OCI-LY3 (cell line): ENCODE measurements at regions not wholly inside any gene's neighbourhood (a gene's known extent, or its start where the extent isn't known, plus 50 kb on each side); places are given as distances from the start of the nearest gene placed in this dataset.

ENCODE experiments used
- H2AFZ ChIP-seq: fragments of 200-600, 300-600 bp; shearing (Covaris generic); 2 replicates; pipeline ENCODE4 v1.6.0; 2014; ENCODE audit warnings: antibody characterized with exemption, low read depth, low read length
- H3K27ac ChIP-seq: fragments of 200-600, 300-600 bp; sonication (generic); 2 replicates; pipeline ENCODE4 v1.5.1; 2014; ENCODE audit warnings: mild to moderate bottlenecking, low read length, moderate library complexity, mixed read lengths
- H3K27me3 ChIP-seq: fragments of 200-600, 300-600 bp; sonication (generic); 2 replicates; pipeline ENCODE4 v1.6.1; 2014; ENCODE audit warnings: low read depth, low read length, mixed read lengths
- H3K36me3 ChIP-seq: fragments of 200-600, 300-600 bp; sonication (generic); replicated peaks from 2 replicates; pipeline ENCODE3; 2014; ENCODE audit warnings: low read depth, low read length, mixed read lengths
- H3K4me1 ChIP-seq: fragments of 300-600, 200-600 bp; sonication (generic); 2 replicates; pipeline ENCODE4 v1.6.1; 2014; ENCODE audit warnings: low read length, mixed read lengths
- H3K4me2 ChIP-seq: fragments of 200-600, 300-600 bp; sonication (generic); 2 replicates; pipeline ENCODE4 v1.6.1; 2014; ENCODE audit warnings: low read length, mixed read lengths
- H3K4me3 ChIP-seq: fragments of 300-600, 200-600 bp; sonication (generic); 2 replicates; pipeline ENCODE4 v1.5.1; 2014; ENCODE audit warnings: antibody characterized with exemption, mild to moderate bottlenecking, low read length, moderate library complexity
- H3K79me2 ChIP-seq: fragments of 300-600, 200-600 bp; shearing (Covaris generic); 2 replicates; pipeline ENCODE4 v1.6.1; 2014; ENCODE audit warnings: mild to moderate bottlenecking, low read length, mixed read lengths
- H3K9ac ChIP-seq: fragments of 300-600, 200-600 bp; shearing (Covaris generic); 2 replicates; pipeline ENCODE4 v1.6.0; 2014; ENCODE audit warnings: mild to moderate bottlenecking, low read length, moderate library complexity
- H3K9me3 ChIP-seq: fragments of 200-600, 300-600 bp; shearing (Covaris generic); 2 replicates; pipeline ENCODE4 v1.6.1; 2014; ENCODE audit warnings: low read length, mixed read lengths; ENCODE audit not compliant: insufficient read depth
- H4K20me1 ChIP-seq: fragments of 200-600, 300-600 bp; sonication (generic); 2 replicates; pipeline ENCODE4 v1.6.1; 2016; ENCODE audit warnings: low read length, mixed read lengths; ENCODE audit not compliant: insufficient read depth
- CTCF ChIP-seq: fragments of 200-600, 300-600 bp; sonication (generic); IDR thresholded peaks from 2 replicates; pipeline ENCODE4 v1.5.1; 2014; ENCODE audit warnings: antibody characterized with exemption, low read length, low read depth
- EZH2phosphoT487 ChIP-seq: fragments of 200-600 bp; shearing (Covaris generic); IDR thresholded peaks from 2 replicates; pipeline ENCODE4 v1.6.1; 2018; ENCODE audit warnings: antibody characterized with exemption, mixed run types, low read depth

- no peaks in the 10 kb centered on the region for H3K36me3 ChIP-seq
- H3K4me1 ChIP-seq: no peaks in the 10 kb centered on the region
- H3K27ac ChIP-seq: no peak overlapping the region
- H2AFZ ChIP-seq: no peak overlapping the region
- H3K4me2 ChIP-seq: no peak overlapping the region
- TF ChIP-seq CTCF (no peak), EZH2phosphoT487 (no peak)
- no peaks in the 10 kb centered on the region for H3K27me3 ChIP-seq
- H4K20me1 ChIP-seq: no peaks in the 10 kb centered on the region
- no peaks in the 10 kb centered on the region for H3K79me2 ChIP-seq
- no peak overlapping the region for H3K4me3 ChIP-seq
- no peak overlapping the region for H3K9ac ChIP-seq
- H3K9me3 ChIP-seq: no peaks in the 10 kb centered on the region
These were observed 124.7 kb upstream of the TLL1 start for GRCh38 chr4:165748321-165748720.

GRCh38 chr4:165751882-165752281 is 121.2 kb upstream of the TLL1 start:
- H3K4me2 ChIP-seq: no peak overlapping the region
- H3K4me3 ChIP-seq: no peak overlapping the region
- H4K20me1 ChIP-seq: no peaks in the 10 kb centered on the region
- H3K9ac ChIP-seq: no peak overlapping the region
- no peaks in the 10 kb centered on the region for H3K36me3 ChIP-seq
- H3K79me2 ChIP-seq: no peaks in the 10 kb centered on the region
- TF ChIP-seq CTCF: no peak
- TF ChIP-seq EZH2phosphoT487: no peak
- H3K27ac ChIP-seq: no peak overlapping the region
- H3K4me1 ChIP-seq: no peaks in the 10 kb centered on the region
- H3K27me3 ChIP-seq: no peaks in the 10 kb centered on the region
- no peaks in the 10 kb centered on the region for H3K9me3 ChIP-seq
- no peak overlapping the region for H2AFZ ChIP-seq

GRCh38 chr4:165754664-165755063 is 118.4 kb upstream of the TLL1 start:
- Histone ChIP-seq H3K36me3 (no peaks in the 10 kb centered on the region), H3K4me1 (no peaks in the 10 kb centered on the region), H3K9me3 (no peaks in the 10 kb centered on the region), H3K9ac (no peak overlapping the region), H3K4me2 (no peak overlapping the region), H2AFZ (no peak overlapping the region), H4K20me1 (no peaks in the 10 kb centered on the region), H3K27me3 (no peaks in the 10 kb centered on the region), H3K27ac (no peak overlapping the region), H3K4me3 (no peak overlapping the region), H3K79me2 (no peaks in the 10 kb centered on the region)
- TF ChIP-seq EZH2phosphoT487: no peak
- no peak for TF ChIP-seq CTCF

- no peaks in the 10 kb centered on the region for H3K9me3 ChIP-seq
- H3K4me3 ChIP-seq: no peak overlapping the region
- H3K27ac ChIP-seq: no peak overlapping the region
These were observed 116.2 kb upstream of the TLL1 start for GRCh38 chr4:165756836-165757235.

More at GRCh38 chr4:165756836-165757235, 116.2 kb upstream of the TLL1 start:
- H3K9ac ChIP-seq: no peak overlapping the region
- no peak overlapping the region for H2AFZ ChIP-seq
- no peaks in the 10 kb centered on the region for H3K36me3 ChIP-seq
- no peaks in the 10 kb centered on the region for H3K27me3 ChIP-seq
- H3K4me2 ChIP-seq: no peak overlapping the region
- no peaks in the 10 kb centered on the region for H3K79me2 ChIP-seq
- H3K4me1 ChIP-seq: no peaks in the 10 kb centered on the region
- TF ChIP-seq CTCF (no peak), EZH2phosphoT487 (no peak)
- no peaks in the 10 kb centered on the region for H4K20me1 ChIP-seq
